ENCODE measurements at regions not wholly inside any gene's neighbourhood (a gene's known extent, or its start where the extent isn't known, plus 50 kb on each side); places are given as distances from the start of the nearest gene placed in this dataset.

GRCh38 chr22:47740109-47740805 is 977.8 kb downstream of the TBC1D22A start:
- Histone ChIP-seq H3K4me3 (no peak overlapping the region), H4K20me1 (replicated peaks; ENCODE audit: insufficient read depth) (no peaks in the 10 kb centered on the region), H3F3A (replicated peaks; ENCODE audit: low read depth) (no peaks in the 10 kb centered on the region), H3K27me3 (ENCODE audit: insufficient read depth) (no peaks in the 10 kb centered on the region), H3K27ac (ENCODE audit: low read depth) (no peak overlapping the region), H3K9me2 (ENCODE audit: insufficient read depth) (no peaks in the 10 kb centered on the region), H2AFZ (no peak overlapping the region), H3K36me3 (ENCODE audit: insufficient read depth) (no peaks in the 10 kb centered on the region), H3K79me2 (replicated peaks; ENCODE audit: insufficient read depth) (no peaks in the 10 kb centered on the region), H3K4me1 (ENCODE audit: insufficient read depth) (no peaks in the 10 kb centered on the region), H3K4me2 (no peak overlapping the region)
- no peak overlapping the region for H3K27ac Mint-ChIP-seq
- DNase-seq (ENCODE audit: low spot score), result no peak
- no peak for TF ChIP-seq ZNF114 (CRISPR knock-in tag; IDR thresholded peaks at IDR 0.05)
- TF ChIP-seq ETS1 (IDR thresholded peaks at IDR 0.05), result no peak
- no peak for TF ChIP-seq NANOG (IDR thresholded peaks at IDR 0.05; ENCODE audit: borderline replicate concordance)
- no peaks in the 10 kb centered on the region for H3K36me3 Mint-ChIP-seq (ENCODE audit: low read depth)
- H3K27me3 Mint-ChIP-seq (ENCODE audit: insufficient read depth, low read depth, poor library complexity), result peaks cover 4% of the 10 kb centered on the region
- H3K4me3 Mint-ChIP-seq, result no peak overlapping the region
- no peak for ATAC-seq
- H3K9me3 Mint-ChIP-seq, result no peaks in the 10 kb centered on the region
- H3K4me1 Mint-ChIP-seq, result peaks cover 14% of the 10 kb centered on the region

GRCh38 chr22:47739291-47740015 is 977.0 kb downstream of the TBC1D22A start:
- no peaks in the 10 kb centered on the region for H3K9me3 Mint-ChIP-seq
- Histone ChIP-seq H3K4me2 (no peak overlapping the region), H2AFZ (no peak overlapping the region), H4K20me1 (replicated peaks; ENCODE audit: insufficient read depth) (no peaks in the 10 kb centered on the region), H3K27me3 (ENCODE audit: insufficient read depth) (no peaks in the 10 kb centered on the region), H3K27ac (ENCODE audit: low read depth) (no peak overlapping the region), H3K4me1 (ENCODE audit: insufficient read depth) (no peaks in the 10 kb centered on the region), H3K36me3 (ENCODE audit: insufficient read depth) (no peaks in the 10 kb centered on the region), H3F3A (replicated peaks; ENCODE audit: low read depth) (no peaks in the 10 kb centered on the region), H3K9me2 (ENCODE audit: insufficient read depth) (no peaks in the 10 kb centered on the region), H3K4me3 (no peak overlapping the region), H3K79me2 (replicated peaks; ENCODE audit: insufficient read depth) (no peaks in the 10 kb centered on the region)
- H3K36me3 Mint-ChIP-seq (ENCODE audit: low read depth), result no peaks in the 10 kb centered on the region
- DNase-seq (ENCODE audit: low spot score), result no peak
- H3K27ac Mint-ChIP-seq, result no peak overlapping the region
- ATAC-seq, result no peak
- no peak overlapping the region for H3K4me3 Mint-ChIP-seq
- H3K4me1 Mint-ChIP-seq, result peaks cover 14% of the 10 kb centered on the region
- peaks cover 4% of the 10 kb centered on the region for H3K27me3 Mint-ChIP-seq (ENCODE audit: insufficient read depth, low read depth, poor library complexity)
- TF ChIP-seq EZH2 (IDR thresholded peaks at IDR 0.05; ENCODE audit: low read depth, unreplicated experiment) (no peak), NANOG (IDR thresholded peaks at IDR 0.05; ENCODE audit: borderline replicate concordance) (no peak), ZNF114 (CRISPR knock-in tag; IDR thresholded peaks at IDR 0.05) (no peak), ZNF462 (CRISPR knock-in tag; IDR thresholded peaks at IDR 0.05) (no peak), STAT1 (IDR thresholded peaks at IDR 0.05; ENCODE audit: unreplicated experiment) (no peak), ETS1 (IDR thresholded peaks at IDR 0.05) (no peak), CREB1 (CRISPR knock-in tag; IDR thresholded peaks at IDR 0.05; ENCODE audit: low read depth) (no peak), POLR2AphosphoS5 (IDR thresholded peaks at IDR 0.05; ENCODE audit: low read depth) (no peak), CTCF (conservative IDR thresholded peaks at IDR 0.05; ENCODE audit: low read depth in 2 of 2) (no peak), JUNB (IDR thresholded peaks at IDR 0.05; ENCODE audit: unreplicated experiment) (no peak)

Measured in GM23338 (cell line).